ENCODE measurements at regions not wholly inside any gene's neighbourhood (a gene's known extent, or its start where the extent isn't known, plus 50 kb on each side); places are given as distances from the start of the nearest gene placed in this dataset.

DNA sequence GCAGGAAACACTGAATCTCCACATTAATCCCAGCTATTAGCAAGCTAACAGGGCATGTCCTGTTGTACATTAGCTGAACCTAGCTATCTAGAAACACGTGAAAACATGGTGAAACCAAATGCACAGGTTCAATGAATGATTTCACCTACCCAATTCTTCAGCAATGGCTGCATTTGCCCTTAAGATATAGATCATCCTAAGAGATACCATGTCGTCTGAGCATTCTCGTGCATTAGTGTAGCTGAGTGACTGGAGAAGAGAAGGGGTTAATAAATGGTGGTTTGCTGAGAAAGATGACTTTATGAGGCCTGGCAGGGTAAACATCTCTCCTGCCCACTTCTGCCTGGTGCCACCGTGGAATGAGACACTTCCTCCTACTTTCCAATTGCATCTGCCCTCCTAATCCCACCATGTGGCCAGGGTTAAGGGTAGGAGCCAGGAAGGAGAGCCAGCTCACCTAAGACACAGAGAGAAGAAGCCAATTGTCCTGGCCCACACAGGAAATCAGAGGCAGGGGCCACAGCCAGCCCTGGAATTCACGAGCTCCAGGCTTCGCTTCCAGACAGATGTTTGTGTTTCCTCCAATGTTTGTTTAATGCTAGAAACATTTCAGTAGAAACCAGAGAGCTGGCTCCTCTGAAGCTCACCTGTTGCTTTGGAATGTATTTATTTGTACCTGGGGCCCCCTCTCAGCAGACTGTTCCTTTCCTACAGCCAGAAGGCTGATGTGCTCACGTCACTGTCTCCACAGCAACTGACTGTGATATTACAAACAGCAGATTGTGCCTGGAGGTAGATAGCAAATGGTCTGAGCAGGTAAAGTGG is 126.0 kb upstream of the PARP11 start:
- no peak for DNase-seq (ENCODE audit: low read depth in 1 of 2, low spot score in 1 of 2)

DNA sequence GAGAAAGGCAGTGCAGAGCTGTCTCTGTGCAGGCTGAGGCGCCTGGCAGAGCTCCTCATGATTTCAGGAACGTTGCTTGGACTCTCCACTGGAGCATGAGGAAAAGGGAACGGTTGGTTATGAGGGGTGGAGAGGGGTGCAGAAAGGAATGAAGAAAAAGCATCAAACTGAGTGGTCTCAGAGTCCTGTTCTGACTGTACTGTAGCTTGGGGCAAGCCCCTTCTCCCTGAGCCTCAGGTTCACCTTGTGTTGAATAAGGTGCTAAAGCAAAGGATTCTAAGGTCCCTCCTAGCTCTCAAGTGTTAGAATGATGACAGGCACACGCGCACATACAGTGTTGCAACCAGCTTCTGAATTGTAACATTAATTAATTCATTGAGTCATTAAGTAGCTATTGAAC is 125.2 kb upstream of the PARP11 start:
- DNase-seq (ENCODE audit: low read depth in 1 of 2, low spot score in 1 of 2), result no peak

- no peak for DNase-seq (ENCODE audit: low read depth in 1 of 2, low spot score in 1 of 2)
These were observed 123.1 kb upstream of the PARP11 start for GRCh38 chr12:3996322-3996721.

DNA sequence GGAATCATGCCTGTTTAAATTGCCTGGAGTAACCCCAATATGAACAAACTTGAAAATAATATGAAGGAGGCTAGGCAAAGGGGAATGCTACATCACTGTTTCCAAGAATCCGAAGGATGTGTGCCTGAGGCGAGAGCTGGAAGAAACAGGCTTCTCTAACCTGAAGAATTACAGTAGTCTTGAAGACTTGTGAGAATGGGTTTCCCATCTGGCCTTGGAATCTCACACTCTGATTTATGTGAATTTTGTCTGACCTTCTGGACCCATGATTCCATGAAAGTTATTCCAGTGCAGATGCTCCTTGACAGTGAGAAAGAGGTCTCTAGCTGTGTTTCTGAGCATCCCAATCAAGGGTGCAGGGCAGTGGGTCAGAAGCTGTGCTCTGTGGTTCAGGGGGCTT is 122.1 kb upstream of the PARP11 start:
- DNase-seq (ENCODE audit: low read depth in 1 of 2, low spot score in 1 of 2), result no peak

DNA sequence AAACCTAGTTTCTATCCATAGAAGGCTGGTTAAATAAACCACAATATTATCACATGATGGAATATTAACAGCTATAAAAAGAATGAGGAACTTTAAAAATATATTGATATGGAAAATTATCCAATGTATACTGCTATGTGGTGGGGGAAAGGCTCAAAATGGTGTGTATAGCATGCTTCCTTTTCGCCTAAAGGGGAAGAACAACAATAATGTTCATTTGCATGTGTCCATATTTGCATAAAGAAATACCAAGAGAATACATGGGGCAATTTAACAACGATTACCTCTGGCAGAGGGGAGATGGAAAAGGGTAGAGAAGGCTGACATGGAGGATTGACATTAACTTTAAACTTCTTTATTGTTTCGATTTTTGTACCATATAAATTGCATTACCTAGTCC is 121.3 kb upstream of the PARP11 start:
- no peak for DNase-seq (ENCODE audit: low read depth in 1 of 2, low spot score in 1 of 2)

- DNase-seq (ENCODE audit: low read depth in 1 of 2, low spot score in 1 of 2), result no peak
These were observed 119.7 kb upstream of the PARP11 start for GRCh38 chr12:3992945-3993344.

DNA sequence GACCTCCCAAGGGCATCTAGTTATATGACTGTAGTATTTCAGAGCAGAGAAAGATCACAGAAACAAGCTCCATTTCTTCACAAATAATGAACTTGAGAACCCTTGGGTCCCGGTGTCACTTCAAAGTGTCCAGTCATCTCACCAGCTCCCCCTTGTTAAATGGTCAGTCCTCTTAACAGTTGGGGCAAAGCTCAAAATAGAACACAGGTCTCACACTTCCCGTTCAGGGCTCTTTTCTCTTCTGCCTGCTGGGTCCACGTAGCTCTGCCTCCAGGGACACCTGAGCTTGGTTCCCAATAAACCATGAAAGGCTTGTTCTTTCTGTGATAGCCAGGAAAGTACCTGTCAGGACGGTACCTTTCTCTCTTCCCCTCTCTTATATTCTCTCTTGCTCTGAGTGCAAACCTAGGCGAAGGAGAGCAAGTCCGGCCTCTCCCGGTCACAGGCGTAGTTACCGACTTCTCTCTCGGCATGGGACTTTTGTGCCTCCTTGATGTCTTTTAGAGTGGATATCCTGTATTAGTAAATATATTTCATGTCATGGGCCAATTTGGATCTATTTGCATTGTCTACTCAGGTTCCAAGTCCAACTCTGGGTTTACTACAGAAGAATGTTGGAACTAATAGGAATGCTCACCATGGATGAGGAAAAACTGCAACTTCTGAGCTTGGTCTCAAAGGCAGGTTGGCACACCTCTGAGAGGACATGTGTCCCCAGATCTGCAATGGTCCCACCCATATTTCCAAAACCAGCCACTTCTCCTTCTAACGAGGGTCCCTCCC is 118.8 kb upstream of the PARP11 start:
- no peak for DNase-seq (ENCODE audit: low read depth in 1 of 2, low spot score in 1 of 2)

GRCh38 chr12:3990501-3991280 is 117.5 kb upstream of the PARP11 start:
- DNase-seq (ENCODE audit: low read depth in 1 of 2, low spot score in 1 of 2), result no peak

DNA sequence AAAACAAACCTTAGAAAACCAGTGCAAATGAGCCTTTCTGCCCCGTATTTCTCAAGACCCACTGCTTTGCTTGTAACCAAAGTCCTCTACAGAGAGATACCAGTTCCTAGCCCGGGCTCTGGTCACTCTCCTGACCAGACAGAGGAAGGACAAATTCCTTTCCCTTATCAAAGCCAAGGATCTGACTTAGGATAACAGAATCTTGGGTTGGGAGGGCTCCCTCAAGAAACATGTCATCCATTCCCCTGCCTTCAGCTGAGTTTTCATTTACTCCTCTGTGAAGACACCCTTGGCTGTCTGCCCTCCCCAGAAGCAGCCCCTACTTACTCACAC is 116.0 kb upstream of the PARP11 start:
- DNase-seq (ENCODE audit: low read depth in 1 of 2, low spot score in 1 of 2), result no peak

- no peak for DNase-seq (ENCODE audit: low read depth in 1 of 2, low spot score in 1 of 2)
These were observed 115.5 kb upstream of the PARP11 start for GRCh38 chr12:3988519-3989217.

DNA sequence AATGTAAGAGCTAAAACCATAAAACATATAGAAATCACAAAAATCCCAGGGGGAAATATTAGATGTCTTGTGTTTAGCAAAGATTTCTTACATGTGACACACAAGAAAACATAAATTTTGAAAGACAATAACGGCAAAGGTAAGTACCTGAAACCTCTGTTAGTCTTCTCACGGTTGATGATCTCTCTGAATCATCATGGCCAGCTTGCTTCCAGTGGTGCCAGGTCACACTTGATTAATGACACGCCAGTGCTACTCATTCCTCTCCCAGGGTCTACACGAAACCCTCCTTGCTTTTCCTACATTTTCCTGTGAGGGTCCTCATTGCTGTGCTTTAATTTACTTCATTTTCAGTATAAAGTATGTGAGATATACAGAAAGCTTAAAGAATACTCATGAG is 114.4 kb upstream of the PARP11 start:
- DNase-seq (ENCODE audit: low read depth in 1 of 2, low spot score in 1 of 2), result no peak

DNA sequence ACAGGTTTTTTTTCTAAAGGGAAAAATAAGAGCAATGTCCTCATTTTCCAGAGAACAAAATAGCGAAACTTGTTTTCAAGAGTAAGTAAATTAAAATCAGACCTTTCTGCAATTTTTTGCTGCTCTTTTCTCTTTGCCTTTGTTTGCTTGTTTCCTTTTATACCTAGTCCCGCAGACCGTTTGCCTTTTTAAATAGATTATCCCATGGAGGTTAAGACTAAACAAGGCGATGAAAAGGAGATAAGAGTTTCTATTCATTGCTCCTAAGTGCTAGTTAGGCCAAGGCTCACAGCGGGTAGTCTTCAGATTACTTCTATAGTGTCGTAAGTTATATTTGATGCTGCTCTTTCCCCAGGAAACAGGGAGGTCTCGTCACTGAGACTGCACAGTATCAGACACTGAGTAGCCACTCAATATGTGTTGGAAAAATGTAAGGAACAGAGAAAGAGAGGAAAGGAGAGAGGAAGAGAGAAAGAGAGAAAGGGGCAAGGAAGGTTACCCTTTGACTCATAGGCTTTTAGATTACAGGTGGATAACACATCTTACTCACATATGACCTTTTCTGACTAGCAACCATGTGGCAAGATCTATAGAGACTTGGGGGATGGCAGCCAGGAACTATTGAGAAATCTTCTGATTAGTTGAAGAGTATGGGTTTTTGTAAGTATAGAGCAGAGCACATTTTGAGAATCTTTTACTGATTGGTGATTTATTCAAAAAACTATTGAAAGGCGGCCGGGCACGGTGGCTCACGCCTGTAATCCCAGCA is 107.5 kb upstream of the PARP11 start:
- DNase-seq (ENCODE audit: low read depth in 1 of 2, low spot score in 1 of 2), result no peak

DNA sequence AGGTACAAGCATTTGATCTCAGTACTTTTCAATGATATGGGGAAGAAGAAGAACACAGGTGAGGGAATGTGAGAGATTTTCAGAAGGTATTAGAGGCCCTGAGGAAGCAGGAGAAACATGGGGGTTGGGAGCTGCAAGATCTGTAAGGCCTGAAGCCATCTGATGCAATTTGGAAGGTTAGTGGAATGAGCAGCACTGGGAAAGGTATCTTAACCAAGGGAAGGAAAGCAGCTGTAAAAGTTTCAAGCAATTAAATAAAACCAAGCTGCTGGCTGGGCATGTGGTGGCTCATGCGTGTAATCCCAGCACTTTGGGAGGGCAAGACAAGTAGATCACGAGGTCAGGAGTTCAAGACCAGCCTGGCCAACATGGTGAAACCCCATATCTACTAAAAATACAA is 104.4 kb upstream of the PARP11 start:
- DNase-seq (ENCODE audit: low read depth in 1 of 2, low spot score in 1 of 2), result no peak

GRCh38 chr12:3976351-3976938 is 103.2 kb upstream of the PARP11 start:
- no peak for DNase-seq (ENCODE audit: low read depth in 1 of 2, low spot score in 1 of 2)

GRCh38 chr12:3975652-3976051 is 102.5 kb upstream of the PARP11 start:
- no peak for DNase-seq (ENCODE audit: low read depth in 1 of 2, low spot score in 1 of 2)

DNA sequence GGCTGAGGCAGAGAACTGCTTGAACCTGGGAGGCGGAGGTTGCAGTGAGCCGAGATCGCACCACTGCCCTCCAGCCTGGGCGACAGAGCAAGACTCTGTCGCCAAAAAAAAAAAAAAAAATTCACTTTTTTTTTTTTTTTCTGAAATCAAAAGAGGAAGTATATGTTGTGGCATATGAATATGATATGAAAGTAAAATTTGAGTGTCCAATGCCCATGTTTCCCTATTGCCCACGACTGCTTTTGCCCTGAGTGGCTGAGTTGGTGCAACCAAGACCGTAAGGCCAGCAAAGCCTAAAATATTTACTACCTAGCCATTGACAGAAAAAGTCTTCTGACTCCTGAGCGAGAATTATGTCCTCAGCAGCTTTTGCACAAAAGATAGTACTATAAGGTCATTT is 101.7 kb upstream of the PARP11 start:
- no peak for DNase-seq (ENCODE audit: low read depth in 1 of 2, low spot score in 1 of 2)

GRCh38 chr12:3973973-3974644 is 100.9 kb upstream of the PARP11 start:
- no peak for DNase-seq (ENCODE audit: low read depth in 1 of 2, low spot score in 1 of 2)

DNA sequence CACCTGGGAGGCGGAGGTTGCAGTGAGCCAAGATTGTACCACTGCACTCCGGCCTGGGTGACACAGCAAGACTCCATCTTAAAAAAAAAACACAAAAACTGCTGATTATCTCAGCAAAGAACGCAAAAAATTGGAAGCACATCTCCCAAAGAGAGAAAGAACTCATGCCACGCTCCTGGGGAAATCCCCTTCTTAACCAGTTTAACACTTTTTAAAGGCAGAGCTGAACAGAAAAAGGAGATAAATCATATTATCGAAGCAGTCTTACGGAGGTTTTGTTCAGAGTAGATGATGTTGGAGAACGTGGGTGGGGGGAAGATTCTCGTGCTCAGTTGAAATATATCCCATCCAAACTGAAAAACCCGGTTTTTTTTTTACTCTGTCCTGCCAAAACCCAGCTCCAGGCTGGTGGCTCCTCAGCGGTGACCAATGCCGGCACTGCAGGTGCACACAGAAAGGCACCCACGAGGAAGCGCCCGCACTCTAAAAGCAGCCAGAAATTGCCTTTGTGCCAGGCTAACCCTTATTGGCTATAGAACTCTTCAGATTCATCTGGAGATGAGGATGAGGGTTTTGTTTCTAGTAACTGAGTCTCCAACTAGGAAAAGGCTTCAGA is 100.2 kb upstream of the PARP11 start:
- DNase-seq (ENCODE audit: low read depth in 1 of 2, low spot score in 1 of 2), result no peak

GRCh38 chr12:3972576-3972975 is 99.4 kb upstream of the PARP11 start:
- no peak for DNase-seq (ENCODE audit: low read depth in 1 of 2, low spot score in 1 of 2)

Measured in activated CD4-positive, alpha-beta T cell treated with anti-CD3 and anti-CD28 coated beads, Interleukin-2, amount 50 U/mL, for 24 hours (primary cell).